ENCODE measurements at regions not wholly inside any gene's neighbourhood (a gene's known extent, or its start where the extent isn't known, plus 50 kb on each side); places are given as distances from the start of the nearest gene placed in this dataset.

GRCh38 chr15:58380280-58380945, 51.4 kb upstream of the LIPC start:
- POLR2A ChIA-PET = interaction anchor here (1.5 to 1.7 kb wide), 2 partner anchors 49 to 78 kb away, joined by 3 to 6 read pairs; no protein-coding TSS in a partner anchor
- CTCF ChIA-PET = interaction anchor here (1.0 kb wide), 1 partner anchor 152 kb away, joined by 4 read pairs; no protein-coding TSS in a partner anchor

GRCh38 chr15:58381697-58382096, 50.1 kb upstream of the LIPC start:
- ChIA-PET CTCF (interaction anchor here (0.6 to 1.2 kb wide), 4 partner anchors 14 to 153 kb away, joined by 3 to 4 read pairs (median 4); no protein-coding TSS in a partner anchor), POLR2A (interaction anchor here (1.5 to 1.7 kb wide), 2 partner anchors 50 to 76 kb away, joined by 3 to 6 read pairs; no protein-coding TSS in a partner anchor)
- H3K36me3 Mint-ChIP-seq (ENCODE audit: low read depth) = no peaks in the 10 kb centered on the region
- no peak for TF ChIP-seq CTCF (IDR thresholded peaks at IDR 0.05)
- no peak for DNase-seq
- no peak overlapping the region for H3K27ac Mint-ChIP-seq
- no peak overlapping the region for H3K4me3 Mint-ChIP-seq
- no peak for ATAC-seq
- peaks cover 22% of the 10 kb centered on the region for H3K4me1 Mint-ChIP-seq (ENCODE audit: low read depth)
- H3K27me3 Mint-ChIP-seq = no peaks in the 10 kb centered on the region
- peaks cover 9% of the 10 kb centered on the region for H3K9me3 Mint-ChIP-seq
- intact Hi-C loops (cut with micrococcal nuclease) = no loop called here

More at GRCh38 chr15:58380280-58380945, 51.4 kb upstream of the LIPC start:
- H3K4me1 Mint-ChIP-seq (ENCODE audit: low read depth) = peaks cover 22% of the 10 kb centered on the region
- intact Hi-C loops (cut with micrococcal nuclease) = no loop called here
- no peak for ATAC-seq
- no peaks in the 10 kb centered on the region for H3K36me3 Mint-ChIP-seq (ENCODE audit: low read depth)
- no peaks in the 10 kb centered on the region for H3K27me3 Mint-ChIP-seq
- peaks cover 9% of the 10 kb centered on the region for H3K9me3 Mint-ChIP-seq
- H3K4me3 Mint-ChIP-seq = no peak overlapping the region
- no peak for TF ChIP-seq CTCF (IDR thresholded peaks at IDR 0.05)
- H3K27ac Mint-ChIP-seq = no peak overlapping the region
- no peak for DNase-seq
